Femur (tissue), 1 donor: ENCODE measurements at regions not wholly inside any gene's neighbourhood (a gene's known extent, or its start where the extent isn't known, plus 50 kb on each side); places are given as distances from the start of the nearest gene placed in this dataset.

ENCODE experiments used
- DNase-seq: peaks from one replicate; pipeline ENCODE4 v3.0.0-alpha.2; 2017

DNA sequence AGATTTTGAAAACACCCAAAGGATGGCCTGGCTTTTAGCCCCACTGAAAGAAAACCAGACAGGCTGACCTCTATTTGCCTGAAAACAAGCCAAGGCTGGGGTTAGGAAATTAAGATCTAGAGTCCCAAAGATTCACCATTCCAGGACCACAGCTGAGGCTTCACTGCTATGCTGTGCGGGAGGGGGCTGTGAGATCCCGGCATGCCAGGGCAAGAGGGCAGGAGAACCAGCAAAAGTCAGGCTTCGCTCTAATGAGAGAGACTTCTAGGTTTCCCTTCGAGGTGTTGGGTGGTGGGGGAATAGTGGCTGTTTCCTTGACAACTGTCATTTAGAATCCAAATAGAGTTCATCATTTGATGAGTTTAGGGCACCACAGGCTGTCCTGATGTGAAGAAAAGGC, 152.9 kb upstream of the NFIB start:
- no peak for DNase-seq

DNA sequence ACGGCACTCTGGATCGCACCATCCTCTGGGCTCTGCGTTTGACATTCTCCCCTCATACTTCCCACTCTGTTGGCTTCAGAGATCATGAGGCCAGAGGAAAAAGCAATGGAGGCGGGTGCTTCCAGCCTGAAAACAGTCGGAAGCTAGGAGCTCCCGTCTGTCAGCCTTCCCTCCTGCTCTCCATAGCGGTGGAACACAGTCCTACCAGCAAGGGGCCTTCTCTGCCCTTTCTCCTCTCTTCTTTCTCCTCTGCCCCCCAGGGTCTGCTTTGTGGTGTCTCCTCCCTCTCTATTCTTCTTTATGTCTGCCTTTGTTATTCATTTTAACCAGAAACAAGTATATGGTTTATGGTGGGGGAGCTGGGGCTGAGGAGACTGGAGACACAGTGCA, 152.5 kb upstream of the NFIB start:
- no peak for DNase-seq

- no peak for DNase-seq
Measured at GRCh38 chr9:14462950-14463349, 149.0 kb upstream of the NFIB start.

DNA sequence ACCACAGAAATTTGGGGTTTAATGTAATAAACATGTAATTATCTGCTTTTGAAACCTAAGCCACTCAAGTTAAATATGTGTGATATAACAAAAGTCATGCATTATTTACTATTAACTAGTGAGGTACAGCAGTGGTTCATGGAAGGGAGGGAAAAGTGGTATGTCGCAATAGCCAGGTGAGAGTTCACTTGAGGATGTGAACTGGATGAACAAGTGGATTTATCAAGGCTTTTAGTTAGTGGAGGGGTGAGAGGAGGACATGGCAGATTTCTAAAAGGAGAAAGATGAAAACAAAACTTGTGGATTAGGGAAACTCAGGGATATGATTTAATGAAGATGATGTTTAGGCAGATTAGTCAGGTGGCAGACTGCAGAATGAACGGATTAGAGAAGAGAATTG, 141.3 kb upstream of the NFIB start:
- DNase-seq, result no peak

DNA sequence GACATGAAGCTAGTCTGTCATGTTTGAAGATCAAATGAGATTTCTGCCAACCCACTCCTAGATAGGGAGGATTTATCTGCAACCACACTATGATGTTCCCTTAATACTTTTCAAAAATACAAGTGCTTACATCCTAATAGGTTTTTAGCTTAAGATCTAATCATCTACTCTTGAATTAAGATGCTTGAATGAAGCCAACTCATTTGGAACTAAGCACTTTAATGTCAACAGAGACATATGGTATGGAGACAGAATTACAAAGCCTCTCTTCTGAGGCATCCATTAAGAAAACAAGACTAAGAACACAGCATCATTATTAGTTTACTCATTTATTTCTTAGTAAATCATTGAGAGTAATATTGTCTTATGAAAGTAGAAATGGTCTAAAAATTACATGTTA, 139.3 kb upstream of the NFIB start:
- DNase-seq, result no peak

DNA sequence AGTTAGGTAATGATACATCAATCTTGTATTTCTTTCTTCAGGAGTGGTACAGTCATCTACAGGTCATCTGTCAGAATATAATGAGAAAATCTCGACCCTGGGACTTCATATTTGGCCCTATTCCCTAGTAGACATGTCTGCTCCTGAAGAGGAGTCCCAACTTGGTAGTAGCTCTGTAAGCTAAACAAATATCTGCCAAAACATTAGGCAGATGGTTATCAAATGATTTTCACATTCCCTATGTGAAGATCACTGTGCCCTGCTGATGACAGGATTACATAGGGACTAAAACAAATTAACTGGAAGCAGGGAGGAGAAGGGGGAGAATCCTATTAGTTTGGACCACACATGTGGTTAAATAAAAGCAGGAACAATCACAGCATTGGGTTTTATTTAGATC, 138.6 kb upstream of the NFIB start:
- DNase-seq, result no peak

DNA sequence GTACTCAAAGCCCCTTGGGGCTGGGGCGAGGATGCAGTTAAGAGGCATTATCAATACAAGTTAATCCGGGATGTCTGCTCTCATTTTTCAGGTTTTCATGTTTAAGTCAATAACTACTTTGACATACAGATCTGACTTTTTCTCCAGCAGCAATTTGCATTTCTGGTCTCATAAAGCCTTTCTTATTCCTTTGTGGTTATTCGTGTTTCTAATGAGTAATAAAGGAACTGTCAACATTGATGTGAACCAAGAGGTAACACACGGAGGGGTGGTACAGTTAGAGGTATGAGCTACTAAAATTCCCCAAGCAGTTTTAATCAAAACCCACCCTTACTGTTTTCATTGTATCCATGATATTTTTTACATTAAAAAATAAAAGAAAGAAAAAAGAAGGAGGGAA, 138.0 kb upstream of the NFIB start:
- DNase-seq, result no peak

DNA sequence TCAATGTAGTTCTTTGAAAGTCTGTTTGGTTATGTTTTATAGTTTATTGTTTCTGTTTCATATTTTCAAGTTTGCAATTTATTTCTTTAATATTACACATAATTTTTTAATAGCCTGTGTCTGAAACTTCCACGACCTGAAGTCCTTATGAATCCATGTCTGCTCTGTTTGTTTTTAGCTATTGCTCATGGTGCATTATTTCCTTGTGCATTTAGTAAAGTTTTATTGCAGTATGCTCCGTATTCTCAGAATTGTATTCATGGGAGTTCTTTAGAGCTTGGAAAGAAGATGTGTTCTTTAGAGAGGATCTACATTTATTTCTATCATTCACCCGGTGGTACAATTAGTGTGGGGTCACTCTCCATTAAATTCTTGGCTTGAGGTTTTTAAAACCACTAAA, 133.2 kb upstream of the NFIB start:
- no peak for DNase-seq

DNA sequence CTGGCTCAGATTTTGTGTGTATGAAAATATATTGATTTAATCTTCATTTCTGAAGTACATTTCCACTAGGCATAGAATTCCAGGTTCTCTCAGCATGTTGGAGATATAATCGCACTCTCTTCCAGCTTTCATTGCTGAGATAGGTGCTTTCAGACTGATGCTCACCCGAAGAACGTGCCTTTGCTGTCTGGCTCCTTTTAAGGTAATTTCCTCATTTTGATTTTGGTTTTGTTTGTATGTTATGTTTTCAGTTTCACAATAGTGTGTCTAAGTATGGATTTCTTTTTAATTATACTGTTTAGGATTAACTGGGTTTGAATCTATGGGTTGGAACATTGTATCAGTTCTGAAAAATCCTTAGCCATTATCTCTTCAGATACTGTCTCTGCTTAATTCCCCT, 132.0 kb upstream of the NFIB start:
- DNase-seq, result no peak

DNA sequence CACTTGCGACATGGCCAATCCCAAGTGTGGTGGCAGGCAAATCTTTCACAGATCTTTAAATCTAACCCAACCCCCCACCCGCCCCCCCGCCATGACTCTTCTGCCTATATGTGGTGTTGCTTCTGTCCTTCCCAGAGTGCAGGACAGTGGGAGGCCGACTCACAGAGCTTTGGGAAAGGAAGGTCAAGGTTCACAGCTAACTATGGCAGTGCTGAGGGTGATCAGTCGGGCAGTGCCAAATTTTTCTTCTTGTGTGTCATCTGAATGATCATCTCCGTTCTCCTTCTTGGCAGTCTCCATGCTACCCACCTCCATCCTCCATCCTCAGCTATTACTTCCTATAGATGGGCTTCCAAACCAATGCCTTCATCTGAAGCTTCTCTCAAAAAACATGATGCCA, 129.0 kb upstream of the NFIB start:
- DNase-seq, result no peak

DNA sequence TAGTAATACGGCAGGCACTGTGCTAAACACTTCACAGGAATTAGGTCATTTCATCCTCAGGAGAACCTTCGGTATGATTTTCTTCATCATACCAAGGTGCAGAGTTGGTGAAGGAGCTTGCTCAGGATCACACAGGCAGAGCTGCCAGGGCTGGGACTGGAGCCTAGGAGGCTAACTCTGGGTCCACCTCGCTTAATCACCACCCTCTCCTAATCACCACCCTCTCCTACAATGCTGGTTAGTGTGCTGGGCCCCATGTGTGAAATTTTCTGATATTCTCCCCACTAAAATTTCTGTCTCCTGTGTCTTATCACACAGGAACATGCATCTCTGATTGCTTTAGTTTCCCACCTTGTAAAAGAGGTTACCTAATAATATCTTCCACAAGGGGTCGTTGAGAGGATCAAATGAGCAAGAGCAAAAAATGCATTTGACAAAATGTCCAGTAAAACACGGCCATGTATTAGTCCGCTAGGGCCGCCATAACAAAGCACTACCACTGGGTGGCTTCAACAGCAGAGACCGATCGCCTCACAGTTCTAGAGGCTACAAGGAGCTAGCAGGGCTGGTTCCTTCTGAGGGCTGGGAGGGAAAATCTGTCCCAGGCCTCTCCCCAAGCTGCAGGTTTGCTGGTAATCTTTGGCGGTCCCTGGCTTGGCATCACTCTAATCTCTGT, 128.2 kb upstream of the NFIB start:
- no peak for DNase-seq

DNA sequence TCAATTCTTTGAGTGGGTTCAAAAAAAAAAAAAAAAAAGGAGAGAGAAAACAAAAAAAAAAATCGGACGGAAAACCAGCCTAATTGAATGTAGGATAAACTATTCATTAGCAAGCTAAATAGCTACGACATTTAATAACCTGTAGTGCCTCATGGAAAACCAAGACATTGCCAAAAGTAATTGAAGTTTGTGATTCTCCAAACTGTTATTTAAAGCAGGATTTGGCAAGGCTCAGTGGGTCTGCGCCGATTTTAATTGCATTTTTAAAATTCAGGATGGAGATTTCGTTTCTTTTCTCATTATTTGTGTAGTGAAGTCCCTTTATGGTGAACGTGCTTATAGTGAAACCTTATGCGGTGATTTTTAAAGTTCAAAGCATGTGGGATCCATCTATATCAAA, 127.2 kb upstream of the NFIB start:
- no peak for DNase-seq

DNA sequence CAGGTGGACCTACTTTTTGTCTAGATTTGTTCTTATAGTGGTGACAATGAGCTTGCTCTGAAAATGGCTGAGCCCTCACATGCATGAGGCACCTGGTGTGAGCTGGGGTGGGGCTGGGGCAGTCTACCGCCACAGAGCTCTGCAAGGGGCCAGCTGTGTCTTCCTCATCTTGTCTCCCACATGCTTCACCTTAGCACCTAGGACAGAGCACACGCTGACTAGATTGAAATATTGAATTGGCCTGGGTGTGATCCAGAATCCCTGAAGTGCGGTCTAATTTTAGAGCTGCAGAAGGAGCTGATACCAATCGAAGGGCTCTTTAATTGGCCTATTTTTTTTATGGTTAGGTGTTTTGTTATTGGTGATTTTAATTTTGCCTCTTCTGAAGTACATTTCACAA, 126.1 kb upstream of the NFIB start:
- no peak for DNase-seq

DNA sequence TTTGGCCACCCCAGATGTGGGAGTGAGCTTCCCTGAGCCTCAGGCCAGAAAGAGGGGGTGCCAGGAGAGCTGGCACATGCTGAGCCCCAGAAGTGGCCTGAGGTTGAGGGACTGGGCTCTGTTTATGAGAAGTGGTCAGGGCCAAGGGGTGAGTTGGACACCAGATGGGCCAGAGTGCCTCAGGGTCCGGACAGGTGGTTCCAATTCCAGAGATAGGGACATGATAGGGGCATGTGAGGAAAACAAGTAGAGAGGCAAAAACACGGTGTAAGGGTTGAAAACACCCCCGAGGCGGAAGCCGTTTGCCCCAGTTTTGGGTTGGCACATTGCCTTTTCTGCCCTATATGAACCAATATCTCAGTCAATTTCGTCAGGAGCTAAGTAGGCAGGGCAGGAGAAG, 125.6 kb upstream of the NFIB start:
- no peak for DNase-seq

- no peak for DNase-seq
Measured at GRCh38 chr9:14438232-14439021, 124.5 kb upstream of the NFIB start.

- DNase-seq, result peak; percentile 46
Measured at GRCh38 chr9:14437354-14438231, 123.7 kb upstream of the NFIB start.

DNA sequence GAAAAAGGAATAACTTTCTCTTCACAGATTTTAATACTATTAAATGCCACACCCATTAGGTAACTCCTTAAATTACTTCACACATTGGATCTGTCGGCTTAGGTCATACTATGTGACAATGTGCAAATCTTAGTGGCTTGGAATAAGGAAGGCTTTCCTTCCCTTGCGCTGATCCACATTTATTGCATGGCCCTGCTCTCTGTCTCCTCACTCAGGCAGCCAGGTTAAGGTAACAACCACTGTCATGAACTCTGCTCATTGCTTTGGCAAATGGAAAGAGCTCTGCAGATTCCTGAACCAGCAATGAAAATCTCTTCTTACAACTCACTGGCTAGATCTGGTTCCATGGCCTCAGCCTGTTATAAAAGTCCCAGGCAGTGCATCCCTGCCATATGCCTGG, 121.9 kb upstream of the NFIB start:
- DNase-seq, result no peak

- DNase-seq, result no peak
Measured at GRCh38 chr9:14434971-14435718, 121.2 kb upstream of the NFIB start.

DNA sequence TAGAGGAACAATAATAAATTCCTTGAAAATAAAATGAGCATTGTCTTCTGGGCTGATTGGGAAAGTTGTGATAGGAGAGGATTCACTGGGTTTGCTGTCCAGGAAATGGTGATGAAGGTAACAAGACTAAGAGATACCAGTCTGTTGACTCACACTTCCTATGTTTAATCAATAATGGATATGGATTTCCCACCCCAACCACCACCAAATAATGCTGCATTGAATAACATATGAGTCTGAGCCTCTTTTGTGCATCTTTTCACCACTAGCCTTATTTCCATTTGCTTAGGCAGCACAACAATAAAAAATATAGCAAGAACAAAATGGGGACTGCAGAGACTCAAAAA, 120.2 kb upstream of the NFIB start:
- no peak for DNase-seq

DNA sequence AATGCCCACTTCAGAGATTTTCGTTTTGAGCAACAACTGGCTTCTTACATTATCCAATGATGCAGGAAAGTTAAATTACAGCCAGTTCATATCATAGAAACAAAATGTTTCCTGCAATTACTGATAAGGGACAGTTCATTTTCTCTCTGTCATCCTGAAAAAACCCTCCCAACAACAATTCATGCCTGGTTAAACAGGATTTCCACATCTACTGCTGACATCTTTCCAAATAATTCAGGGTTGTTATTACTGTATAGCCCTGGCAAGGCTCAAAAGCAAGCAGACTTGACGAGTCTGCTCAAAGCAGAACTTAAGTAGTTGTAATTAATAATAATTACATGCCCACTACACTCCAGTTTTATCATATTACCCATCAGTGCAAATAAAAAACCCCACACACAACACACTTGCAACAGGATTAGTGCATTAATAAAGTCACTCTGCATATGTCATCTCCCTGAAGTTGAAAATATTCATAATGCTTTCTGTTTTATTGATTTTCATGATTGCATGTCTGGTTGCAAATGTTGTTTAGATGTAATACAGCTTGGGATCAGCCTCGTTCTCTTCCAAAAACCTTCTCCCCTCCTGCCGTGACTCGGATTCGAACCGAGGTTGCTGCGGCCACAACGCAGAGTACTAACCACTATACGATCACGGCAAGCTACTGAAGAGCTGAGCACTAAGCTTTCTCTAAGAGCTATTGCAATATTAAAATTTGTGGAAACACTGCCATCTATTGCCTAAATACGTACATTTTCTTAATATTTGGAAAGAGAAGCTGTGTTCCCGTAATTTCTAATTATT, 119.6 kb upstream of the NFIB start:
- peak; percentile 66 for DNase-seq

- DNase-seq, result no peak
Measured at GRCh38 chr9:14432666-14433350, 118.9 kb upstream of the NFIB start.

- peak; percentile 88 for DNase-seq
Measured at GRCh38 chr9:14428781-14429230, 114.9 kb upstream of the NFIB start.
